Psoas muscle (tissue), 7 donors: ENCODE measurements at regions not wholly inside any gene's neighbourhood (a gene's known extent, or its start where the extent isn't known, plus 50 kb on each side); places are given as distances from the start of the nearest gene placed in this dataset.

Source experiments
- ATAC-seq, 4 donors: fragments of 200-7000 bp; cut with Tn5 transposase; one replicate each; pipeline ENCODE4 v1.9.1; 2020; ENCODE audit warnings: moderate library complexity in 3 of 4, mild to moderate bottlenecking in 2 of 4
- DNase-seq, 2 donors: peaks; one replicate each; pipeline ENCODE4 v3.0.0-alpha.2; 2020
- H3K27ac ChIP-seq: fragments of 200-600 bp; one replicate; pipeline ENCODE4 v1.8.0; 2022
- H3K27me3 ChIP-seq, 3 donors: fragments of 200-600 bp in 1 of 3; one replicate each; pipeline versions ENCODE4 v1.6.1 to v1.8.0; 2013 to 2022; ENCODE audit warnings: low read length in 2 of 3, mild to moderate bottlenecking in 2 of 3, moderate library complexity in 1 of 3; ENCODE audit not compliant: insufficient read depth in 3 of 3
- H3K36me3 ChIP-seq, 2 donors: fragments of 200-600 bp in 1 of 2; one replicate each; pipeline versions ENCODE4 v1.6.1 to v1.8.0; 2013 to 2022; ENCODE audit warnings: low read depth in 1 of 2, mild to moderate bottlenecking in 1 of 2, moderate library complexity in 1 of 2; ENCODE audit not compliant: insufficient read depth in 1 of 2
- H3K4me1 ChIP-seq: fragments of 200-600 bp; one replicate; pipeline ENCODE4 v1.8.0; 2022
- H3K4me3 ChIP-seq: fragments of 200-600 bp; one replicate; pipeline ENCODE4 v1.8.0; 2022; ENCODE audit warnings: mild to moderate bottlenecking
- H3K9me3 ChIP-seq: fragments of 200-600 bp; one replicate; pipeline ENCODE4 v1.8.0; 2022
- CTCF ChIP-seq: fragments of 200-600 bp; IDR thresholded peaks from one replicate; pipeline ENCODE4 v1.8.0; 2022; ENCODE audit warnings: antibody characterized with exemption
- WGBS, 3 donors: extraction: QIAGEN DNeasy Blood & Tissue Kit; methylation state at CpG; one replicate each; pipeline versions ENCODE4 v1.1.6 to v1.1.7; 2013; 5-methylcytosine and 5-hydroxymethylcytosine counted together
- intact Hi-C, 2 donors: fragments of 100-400 bp; cut with DNase I; formaldehyde crosslinking; loops; one replicate each; pipeline versions ENCODE4 v1.11.0 to v1.14.2; 2022
- donor health status: healthy with polysubstance abuse.
- donor health status: DM: no; HTN: no; CAD: no; lungs with moderate emphysema.
- donor health status: Bipolar disorder and iron deficiency.
- donor health status: healthy.
- donor health status: DM: yes; HTN: yes; CAD: no.
- donor health status: DM: no; HTN: no; CAD: no.
- donor health status: DM: yes; HTN: yes; CAD: no.

GRCh38 chr16:9279291-9280068 lies 188.0 kb downstream of the HAPSTR1 start:
- intact Hi-C loops = no loop called here
- Histone ChIP-seq H3K27ac (no peak overlapping the region), H3K36me3 (no peaks in the 10 kb centered on the region), H3K27me3 (no peaks in the 10 kb centered on the region), H3K9me3 (no peaks in the 10 kb centered on the region), H3K4me1 (no peaks in the 10 kb centered on the region), H3K4me3 (no peak overlapping the region)
- ATAC-seq = no peak
- no peak for DNase-seq
- 70 to 73% (median 72%) methylated on average over 5 of the region's 5 CpGs for WGBS, 3 donors
- no peak for TF ChIP-seq CTCF

- no peak overlapping the region for H3K27ac ChIP-seq
- 59 to 69% (median 64%) methylated on average over 3 of the region's 3 CpGs for WGBS, 3 donors
- no peaks in the 10 kb centered on the region for H3K9me3 ChIP-seq
- no peaks in the 10 kb centered on the region for H3K4me1 ChIP-seq
- H3K27me3 ChIP-seq = no peaks in the 10 kb centered on the region
- intact Hi-C loops = no loop called here
- TF ChIP-seq CTCF = no peak
- H3K4me3 ChIP-seq = no peak overlapping the region
- no peaks in the 10 kb centered on the region for H3K36me3 ChIP-seq
- ATAC-seq = no peak
- no peak for DNase-seq
These were observed 188.6 kb downstream of the HAPSTR1 start for GRCh38 chr16:9280069-9280466.

GRCh38 chr16:9286930-9287329 lies 195.5 kb downstream of the HAPSTR1 start:
- no peaks in the 10 kb centered on the region for H3K4me1 ChIP-seq
- H3K27me3 ChIP-seq = no peaks in the 10 kb centered on the region
- intact Hi-C loops = no loop called here
- no peak overlapping the region for H3K27ac ChIP-seq
- WGBS, 3 donors = 56 to 71% (median 63%) methylated on average over 3 of the region's 3 CpGs
- H3K36me3 ChIP-seq = no peaks in the 10 kb centered on the region
- no peak overlapping the region for H3K4me3 ChIP-seq
- no peak for DNase-seq
- ATAC-seq = no peak
- no peaks in the 10 kb centered on the region for H3K9me3 ChIP-seq
- no peak for TF ChIP-seq CTCF

- Histone ChIP-seq H3K27ac (no peak overlapping the region), H3K4me1 (no peaks in the 10 kb centered on the region), H3K27me3 (no peaks in the 10 kb centered on the region), H3K4me3 (no peak overlapping the region), H3K9me3 (no peaks in the 10 kb centered on the region), H3K36me3 (no peaks in the 10 kb centered on the region)
- no peak for TF ChIP-seq CTCF
- no peak for ATAC-seq
- intact Hi-C loops = no loop called here
- 9 to 21% (median 19%) methylated on average over 2 of the region's 2 CpGs for WGBS, 3 donors
- DNase-seq = no peak
These were observed 204.8 kb downstream of the HAPSTR1 start for GRCh38 chr16:9296271-9296590.
